PC-3 (cell line): ENCODE measurements at regions not wholly inside any gene's neighbourhood (a gene's known extent, or its start where the extent isn't known, plus 50 kb on each side); places are given as distances from the start of the nearest gene placed in this dataset.

Experiments used
- CTCF ChIP-seq: fragments of 300-600 bp; sonication (generic); conservative IDR thresholded peaks from 2 replicates; pipeline ENCODE4 v1.5.1; 2017; ENCODE audit warnings: antibody characterized with exemption, low read depth, mild to moderate bottlenecking, low read length
- EZH2 ChIP-seq: fragments of 300-600 bp; sonication (generic); IDR thresholded peaks from one replicate; pipeline ENCODE4 v1.6.1; 2017; ENCODE audit warnings: antibody characterized with exemption, mild to moderate bottlenecking, low read length; ENCODE audit not compliant: unreplicated experiment
- EZH2phosphoT487 ChIP-seq: fragments of 300-600 bp; sonication (generic); IDR thresholded peaks from 2 replicates; pipeline ENCODE4 v1.6.1; 2018; ENCODE audit warnings: mild to moderate bottlenecking, antibody characterized with exemption, low read length, borderline replicate concordance

- TF ChIP-seq CTCF (no peak), EZH2 (no peak), EZH2phosphoT487 (no peak)
Measured at GRCh38 chr4:28788929-28789490, 1928.4 kb downstream of the STIM2 start.
